ENCODE measurements at regions not wholly inside any gene's neighbourhood (a gene's known extent, or its start where the extent isn't known, plus 50 kb on each side); places are given as distances from the start of the nearest gene placed in this dataset.
"Not testable (repeated sequence)": the region's sequence is repeated elsewhere in the genome, so short reads cannot be mapped to it uniquely, and the experiment has no call there.

- no peak for DNase-seq
These were observed 141.4 kb upstream of the MRPS22 start for GRCh38 chr3:139202226-139202958.

GRCh38 chr3:139202959-139203349, 140.9 kb upstream of the MRPS22 start:
- DNase-seq: no peak

DNA sequence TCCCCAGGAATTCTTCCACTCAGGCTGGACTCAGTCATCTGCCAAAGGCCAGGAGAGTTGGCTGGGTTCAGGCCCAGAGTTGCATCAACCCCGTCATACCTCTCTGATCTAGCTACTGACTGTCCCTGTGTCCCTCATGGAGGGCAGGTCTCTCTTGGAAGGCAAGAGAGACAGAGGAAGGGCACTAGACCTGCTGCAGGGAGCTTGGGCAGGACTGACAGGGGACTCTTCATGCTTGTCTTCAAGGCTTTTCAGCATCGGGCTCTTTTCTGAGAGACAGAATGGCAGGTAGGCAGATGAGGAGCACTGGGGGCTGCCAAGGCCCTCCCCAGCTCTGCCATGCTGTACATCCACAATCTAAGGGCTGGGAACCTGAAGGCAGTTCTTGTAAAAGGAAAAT, 140.1 kb upstream of the MRPS22 start:
- no peak for DNase-seq

- DNase-seq: no peak
These were observed 139.1 kb upstream of the MRPS22 start for GRCh38 chr3:139204728-139205127.

DNA sequence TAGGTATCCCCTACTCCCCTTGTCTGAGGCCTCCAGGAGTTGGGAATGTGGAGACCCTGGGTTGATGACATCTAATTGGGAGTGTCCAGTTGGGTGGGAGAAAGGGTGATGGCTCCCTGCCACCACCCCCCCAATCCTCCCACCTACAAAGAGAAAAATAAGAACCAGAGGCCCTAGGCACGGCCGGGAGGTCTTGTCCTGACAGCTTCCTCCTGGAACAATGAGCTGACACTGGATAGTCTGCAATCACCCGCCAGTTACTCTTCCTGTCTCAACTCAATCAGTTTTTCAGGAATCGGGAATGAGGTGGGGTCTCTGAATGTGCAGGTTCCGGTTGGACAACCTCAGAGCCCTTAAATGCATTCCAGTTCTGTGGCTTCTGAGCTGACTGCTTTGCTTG, 129.9 kb upstream of the MRPS22 start:
- no peak for DNase-seq

DNA sequence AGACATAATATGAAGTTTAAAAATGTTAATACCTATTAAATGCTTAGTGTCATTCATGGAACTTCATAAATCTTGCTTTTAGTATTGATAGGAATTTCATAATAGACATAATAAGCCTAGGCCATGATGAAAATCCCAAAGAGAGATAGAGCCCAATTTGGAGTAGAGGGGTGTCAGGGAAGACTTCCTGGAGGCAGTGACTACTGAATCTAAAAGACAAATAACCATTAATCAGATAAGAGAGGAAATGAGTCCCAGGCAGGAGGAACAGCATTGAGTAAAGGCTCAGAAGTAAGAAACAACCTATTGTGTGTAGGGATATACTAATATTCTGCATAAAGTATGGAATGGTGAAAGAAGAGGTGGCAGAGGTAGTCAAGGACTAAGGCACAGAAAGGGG, 126.9 kb upstream of the MRPS22 start:
- DNase-seq: no peak

GRCh38 chr3:139217633-139218032, 126.2 kb upstream of the MRPS22 start:
- no peak for DNase-seq

GRCh38 chr3:139218046-139218445, 125.8 kb upstream of the MRPS22 start:
- no peak for DNase-seq

DNA sequence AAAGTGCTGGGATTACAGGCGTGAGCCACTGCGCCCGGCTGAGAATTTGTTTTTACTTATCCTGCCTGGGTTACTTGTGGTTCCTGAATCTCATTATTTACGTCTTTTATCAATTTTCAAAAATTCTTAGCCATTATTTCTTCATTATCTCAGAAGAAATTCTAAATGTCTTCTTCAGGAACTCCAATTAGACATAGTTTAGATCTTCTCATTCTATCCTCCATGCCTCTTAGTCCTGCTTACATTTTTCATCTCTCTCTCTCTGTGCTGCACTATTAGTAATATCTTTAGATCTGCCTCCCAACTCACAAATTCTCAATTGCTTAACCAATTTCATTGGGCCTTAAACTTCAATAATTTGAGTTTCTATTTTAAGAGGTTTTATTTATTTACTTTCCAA, 124.4 kb upstream of the MRPS22 start:
- DNase-seq: no peak

DNA sequence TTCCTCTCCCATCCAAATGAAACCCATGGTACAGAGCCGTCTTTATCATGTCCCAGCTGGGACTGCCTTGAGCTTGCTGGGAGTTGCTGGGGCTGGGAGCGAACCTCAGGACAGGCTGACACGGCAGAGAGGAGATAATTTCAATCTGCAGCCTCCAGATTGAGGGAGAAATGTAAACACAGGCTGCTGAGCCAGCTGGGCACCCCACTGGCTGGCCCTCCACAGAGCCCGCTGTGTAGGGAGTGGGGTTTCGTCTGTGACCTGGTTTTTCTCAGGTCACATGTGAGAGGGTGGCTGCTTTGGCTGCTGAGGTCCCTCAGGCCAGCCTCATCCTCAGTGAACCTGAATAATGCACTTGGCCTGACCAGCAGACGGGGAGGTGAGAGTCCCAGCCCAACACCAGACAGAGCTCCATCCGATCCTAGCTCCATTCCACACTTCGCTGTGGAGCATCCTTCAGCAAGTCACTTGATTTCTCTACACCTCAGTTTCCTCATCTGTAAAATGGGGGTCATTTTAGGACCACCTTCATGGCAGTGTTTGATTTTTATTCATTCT, 121.6 kb upstream of the MRPS22 start:
- no peak for DNase-seq

- no peak for DNase-seq
These were observed 118.3 kb upstream of the MRPS22 start for GRCh38 chr3:139225548-139225947.

GRCh38 chr3:139226731-139227130, 117.1 kb upstream of the MRPS22 start:
- no peak for DNase-seq

GRCh38 chr3:139227165-139227564, 116.7 kb upstream of the MRPS22 start:
- DNase-seq: peak; percentile 3

DNA sequence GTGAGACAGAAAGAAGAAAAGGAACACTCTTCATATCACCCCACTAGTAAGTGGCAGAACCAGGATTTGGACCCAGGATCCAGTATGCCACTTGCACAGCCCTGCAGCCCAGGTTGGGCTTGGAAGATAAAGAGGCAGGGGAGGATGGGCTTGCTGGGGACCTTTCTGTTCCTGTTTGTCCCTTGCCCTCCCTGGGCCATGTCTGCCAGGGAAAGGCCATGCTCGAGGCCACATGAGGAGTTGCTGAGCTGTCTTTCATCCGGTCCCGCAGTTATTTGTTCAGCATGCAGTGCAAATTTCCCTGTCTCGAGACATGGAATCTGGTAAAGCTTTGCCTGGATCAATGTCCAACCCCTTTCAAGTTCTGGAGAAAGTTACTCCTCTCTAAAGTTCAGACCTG, 116.0 kb upstream of the MRPS22 start:
- peak; percentile 0 for DNase-seq

- no peak for DNase-seq
These were observed 113.4 kb upstream of the MRPS22 start for GRCh38 chr3:139230391-139230790.

DNA sequence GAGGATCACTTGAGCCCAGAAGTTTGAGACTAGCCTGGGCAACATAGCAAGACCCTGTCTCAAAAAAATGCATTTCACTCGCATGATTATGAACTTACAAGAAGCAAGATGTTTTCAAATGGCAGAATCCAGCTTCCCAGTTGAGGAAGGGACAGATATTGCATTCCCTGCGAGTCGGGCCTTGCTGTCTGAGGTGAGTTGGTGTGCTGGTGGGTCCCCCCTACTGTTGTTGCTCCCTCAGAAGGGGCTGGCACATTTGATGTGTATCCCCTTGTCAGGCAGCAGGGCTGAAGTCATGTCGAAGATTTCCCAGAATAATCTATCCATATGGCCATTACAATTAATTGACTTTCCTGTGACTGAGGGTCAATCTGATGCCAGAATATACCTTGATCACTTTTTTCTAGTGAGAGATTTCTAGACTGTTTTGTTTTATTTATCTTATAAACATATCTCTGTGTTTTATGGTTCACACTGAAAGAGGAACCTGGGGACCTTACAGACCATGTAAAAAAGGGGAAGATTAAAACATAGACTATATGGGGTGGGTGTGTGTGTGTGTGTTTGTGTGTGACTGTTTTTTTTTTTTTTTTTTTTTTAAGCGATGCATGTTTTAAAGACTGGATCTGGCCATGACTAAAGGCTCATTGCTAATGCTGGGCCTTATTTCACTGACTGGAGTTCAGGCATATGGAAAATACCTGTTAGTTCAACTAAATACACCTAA, 112.1 kb upstream of the MRPS22 start:
- DNase-seq: no peak

- not testable (repeated sequence) for DNase-seq
These were observed 111.5 kb upstream of the MRPS22 start for GRCh38 chr3:139232341-139232740.

DNA sequence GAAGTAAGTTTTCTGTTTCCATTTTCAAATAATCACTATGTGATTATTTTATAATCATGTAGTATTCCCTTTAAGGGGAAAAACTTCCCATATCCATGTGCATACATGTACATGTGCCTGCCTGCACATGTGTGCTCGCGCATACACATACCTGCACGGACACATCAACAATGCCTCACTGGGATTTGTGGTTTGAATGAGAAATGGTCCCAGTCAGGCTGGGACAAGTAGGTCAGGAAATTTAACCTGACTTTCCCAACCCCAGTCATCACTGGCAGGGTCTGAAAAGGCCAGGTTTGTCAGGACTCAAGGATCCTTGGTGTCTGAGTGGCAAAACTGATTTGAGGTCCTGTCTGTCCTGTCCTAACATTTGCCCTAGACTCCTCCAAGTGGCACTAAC, 109.3 kb upstream of the MRPS22 start:
- no peak for DNase-seq

- DNase-seq: no peak
These were observed 108.6 kb upstream of the MRPS22 start for GRCh38 chr3:139235192-139235591.

DNA sequence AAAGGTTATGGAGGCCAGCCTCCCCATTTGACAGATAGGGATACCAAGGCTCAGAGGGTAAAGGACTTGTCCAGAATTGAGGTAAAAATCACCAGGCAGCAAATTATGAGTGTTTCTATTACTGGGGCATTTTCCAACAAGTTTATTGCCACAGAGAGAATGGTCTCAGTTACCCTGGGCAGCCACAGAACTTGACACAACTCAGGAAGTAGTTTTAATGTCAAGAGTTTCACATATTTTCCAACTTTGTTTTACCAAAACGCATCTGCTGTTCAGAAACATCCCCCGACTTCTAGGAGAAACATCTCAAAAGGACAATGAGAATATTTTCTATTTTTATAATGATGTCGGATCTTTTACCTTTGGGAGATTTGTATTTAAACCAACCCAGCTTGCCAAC, 107.5 kb upstream of the MRPS22 start:
- no peak for DNase-seq

DNA sequence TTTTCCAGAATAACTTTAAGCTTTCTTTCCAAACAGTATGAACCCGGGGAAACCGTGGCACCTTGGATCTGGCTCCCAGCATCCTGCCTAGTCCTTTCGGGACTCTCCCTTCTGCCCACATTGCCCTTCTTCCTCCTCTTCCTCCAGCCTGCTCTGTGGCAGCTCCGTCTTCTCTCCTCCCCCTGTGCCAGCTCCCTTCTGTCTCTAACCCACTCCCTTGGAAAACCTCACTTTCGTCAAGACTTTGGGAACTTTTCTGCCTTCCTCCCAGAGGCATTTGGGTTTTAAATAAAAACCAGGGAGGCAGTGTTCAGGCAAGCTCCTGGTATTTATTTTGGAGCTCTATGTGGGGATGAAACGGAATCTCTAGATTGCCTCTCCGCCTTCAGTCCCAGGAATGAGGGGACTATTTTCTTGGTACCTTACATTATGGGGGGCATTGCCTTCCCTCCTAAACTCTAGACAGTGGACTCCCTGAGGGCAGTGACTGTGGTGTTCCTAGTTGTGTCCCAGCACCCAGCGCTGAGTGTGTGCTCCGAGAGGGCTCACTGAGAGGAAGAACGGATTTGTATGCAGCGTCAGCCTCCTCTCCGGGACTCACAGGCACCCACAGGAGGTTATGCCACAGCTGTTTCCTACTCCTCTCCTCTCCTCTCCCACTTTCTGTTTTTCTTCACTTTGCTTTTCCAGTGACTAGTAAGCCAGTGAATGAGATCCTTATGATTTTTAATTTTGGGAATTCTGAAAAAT, 105.4 kb upstream of the MRPS22 start:
- DNase-seq: no peak

- no peak for DNase-seq
These were observed 104.3 kb upstream of the MRPS22 start for GRCh38 chr3:139239550-139239949.

GRCh38 chr3:139241783-139242182, 102.0 kb upstream of the MRPS22 start:
- DNase-seq: no peak

DNA sequence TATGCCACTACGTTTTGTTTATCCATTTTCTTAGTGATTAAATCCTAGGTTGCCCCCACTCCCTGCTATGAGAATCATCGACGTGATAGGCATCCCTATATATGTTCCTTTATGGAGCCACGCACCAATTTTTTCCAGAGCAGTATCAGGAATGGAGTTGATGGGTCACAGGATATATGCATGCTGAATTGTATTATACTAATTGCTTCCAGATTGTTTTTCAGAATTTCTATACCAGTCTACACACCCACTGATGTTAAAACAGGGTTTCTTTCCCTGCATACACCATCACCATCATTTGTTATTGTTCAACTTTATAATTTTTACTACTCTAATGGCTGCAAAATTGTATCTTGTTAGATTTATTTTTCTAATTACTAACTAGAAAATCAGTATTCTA, 100.1 kb upstream of the MRPS22 start:
- no peak for DNase-seq

Data from NCI-H2029 (cell line).